Progenitor cell of endocrine pancreas (in vitro differentiated cells): ENCODE measurements at regions not wholly inside any gene's neighbourhood (a gene's known extent, or its start where the extent isn't known, plus 50 kb on each side); places are given as distances from the start of the nearest gene placed in this dataset.

Experiments
- DNase-seq: peaks from one replicate; pipeline ENCODE4 v3.0.0; 2021; ENCODE audit warnings: low spot score; ENCODE audit not compliant: unreplicated experiment
- H3K27ac Mint-ChIP-seq: 2 replicates; pipeline ENCODE4 v1.8.0; 2021; ENCODE audit warnings: mild to moderate bottlenecking, moderate library complexity, mixed read lengths
- H3K27me3 Mint-ChIP-seq: 2 replicates; pipeline ENCODE4 v1.8.0; 2021; ENCODE audit warnings: mixed read lengths
- H3K36me3 Mint-ChIP-seq: 2 replicates; pipeline ENCODE4 v1.8.0; 2022; ENCODE audit warnings: mixed read lengths; ENCODE audit not compliant: insufficient read depth
- H3K4me1 Mint-ChIP-seq: 2 replicates; pipeline ENCODE4 v1.8.0; 2021; ENCODE audit warnings: low read depth, mixed read lengths
- H3K4me3 Mint-ChIP-seq: 2 replicates; pipeline ENCODE4 v1.8.0; 2021; ENCODE audit warnings: low read depth, mild to moderate bottlenecking, moderate library complexity, mixed read lengths
- H3K9me3 Mint-ChIP-seq: 2 replicates; pipeline ENCODE4 v1.8.0; 2021; ENCODE audit warnings: low read depth, mixed read lengths
- TF ChIP-seq, protein P1 (sequence below): fragments of 200-600 bp; sonication (generic); IDR thresholded peaks from one replicate; pipeline ENCODE4 v1.5.0; 2021; ENCODE audit warnings: antibody characterized with exemption, mild to moderate bottlenecking; ENCODE audit not compliant: unreplicated experiment

DNA sequence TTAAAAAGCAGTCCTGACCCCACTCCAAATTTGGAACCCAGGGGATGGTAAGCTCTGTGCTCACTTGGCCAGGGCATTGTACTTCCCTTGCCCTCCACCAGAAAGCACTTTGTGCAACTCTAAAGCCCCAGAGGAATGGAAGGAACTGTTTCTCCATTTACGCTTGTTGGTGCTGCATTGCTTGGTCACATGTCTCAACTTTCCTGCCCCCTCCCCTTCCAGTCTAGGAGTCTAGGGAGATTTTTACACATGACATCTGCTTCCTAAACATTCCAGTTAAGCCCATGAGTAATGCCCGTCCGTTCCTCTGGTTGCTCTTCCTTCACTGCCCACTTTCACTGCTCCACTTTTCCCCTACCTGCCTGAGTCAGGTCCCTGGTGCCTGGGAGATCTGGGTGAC, 92.6 kb upstream of the MAP1LC3B2 start:
- H3K27ac Mint-ChIP-seq, result no peak overlapping the region
- H3K4me1 Mint-ChIP-seq, result no peaks in the 10 kb centered on the region
- no peak for DNase-seq
- H3K4me3 Mint-ChIP-seq, result no peak overlapping the region
- H3K27me3 Mint-ChIP-seq, result no peaks in the 10 kb centered on the region
- H3K9me3 Mint-ChIP-seq, result no peaks in the 10 kb centered on the region
- TF ChIP-seq, protein P1, sequence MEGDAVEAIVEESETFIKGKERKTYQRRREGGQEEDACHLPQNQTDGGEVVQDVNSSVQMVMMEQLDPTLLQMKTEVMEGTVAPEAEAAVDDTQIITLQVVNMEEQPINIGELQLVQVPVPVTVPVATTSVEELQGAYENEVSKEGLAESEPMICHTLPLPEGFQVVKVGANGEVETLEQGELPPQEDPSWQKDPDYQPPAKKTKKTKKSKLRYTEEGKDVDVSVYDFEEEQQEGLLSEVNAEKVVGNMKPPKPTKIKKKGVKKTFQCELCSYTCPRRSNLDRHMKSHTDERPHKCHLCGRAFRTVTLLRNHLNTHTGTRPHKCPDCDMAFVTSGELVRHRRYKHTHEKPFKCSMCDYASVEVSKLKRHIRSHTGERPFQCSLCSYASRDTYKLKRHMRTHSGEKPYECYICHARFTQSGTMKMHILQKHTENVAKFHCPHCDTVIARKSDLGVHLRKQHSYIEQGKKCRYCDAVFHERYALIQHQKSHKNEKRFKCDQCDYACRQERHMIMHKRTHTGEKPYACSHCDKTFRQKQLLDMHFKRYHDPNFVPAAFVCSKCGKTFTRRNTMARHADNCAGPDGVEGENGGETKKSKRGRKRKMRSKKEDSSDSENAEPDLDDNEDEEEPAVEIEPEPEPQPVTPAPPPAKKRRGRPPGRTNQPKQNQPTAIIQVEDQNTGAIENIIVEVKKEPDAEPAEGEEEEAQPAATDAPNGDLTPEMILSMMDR, result no peak
- H3K36me3 Mint-ChIP-seq, result no peaks in the 10 kb centered on the region

DNA sequence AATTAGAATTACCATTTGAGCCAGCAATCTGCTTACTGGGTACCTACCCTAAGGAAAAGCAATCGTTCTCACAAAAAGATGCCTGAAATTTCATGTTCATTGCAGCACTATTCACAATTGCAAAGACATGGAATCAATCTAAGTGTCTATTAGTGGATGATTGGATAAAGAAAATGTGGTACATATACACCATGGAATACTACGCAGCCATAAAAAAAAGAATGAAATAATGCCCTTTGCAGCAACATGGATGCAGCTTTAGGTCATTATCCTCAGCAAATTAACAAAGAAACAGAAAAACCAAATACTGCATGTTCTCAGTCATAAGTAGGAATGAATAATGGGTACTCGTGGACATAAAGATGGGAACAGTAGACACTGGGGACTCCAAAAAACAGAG, 89.8 kb upstream of the MAP1LC3B2 start:
- H3K27me3 Mint-ChIP-seq, result no peaks in the 10 kb centered on the region
- no peak overlapping the region for H3K4me3 Mint-ChIP-seq
- H3K27ac Mint-ChIP-seq, result no peak overlapping the region
- no peaks in the 10 kb centered on the region for H3K4me1 Mint-ChIP-seq
- DNase-seq, result no peak
- no peaks in the 10 kb centered on the region for H3K36me3 Mint-ChIP-seq
- TF ChIP-seq, protein P1, result no peak
- peaks cover 8% of the 10 kb centered on the region for H3K9me3 Mint-ChIP-seq

DNA sequence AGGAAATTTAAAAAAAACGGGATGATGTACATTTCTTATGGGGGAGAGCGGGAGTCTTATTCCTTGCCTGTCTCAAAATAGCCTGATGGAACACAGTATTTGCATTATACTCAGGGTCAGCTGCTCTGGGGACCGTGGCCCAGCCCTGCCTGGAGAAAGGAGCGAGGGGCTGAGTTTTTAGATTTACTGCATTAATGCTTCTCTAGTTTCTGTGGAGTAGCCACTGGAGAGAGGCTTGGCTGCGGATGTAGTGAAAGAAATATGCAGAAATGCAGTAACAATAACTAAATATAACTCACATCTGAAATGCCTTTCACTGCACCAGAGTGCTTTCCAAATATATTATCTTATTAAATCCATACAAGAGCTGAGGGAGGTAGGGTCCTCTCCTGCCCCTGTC, 87.6 kb upstream of the MAP1LC3B2 start:
- DNase-seq, result no peak
- Mint-ChIP-seq H3K27ac (no peak overlapping the region), H3K27me3 (no peaks in the 10 kb centered on the region), H3K9me3 (peaks cover 16% of the 10 kb centered on the region), H3K36me3 (peaks cover 2% of the 10 kb centered on the region), H3K4me1 (no peaks in the 10 kb centered on the region), H3K4me3 (no peak overlapping the region)
- TF ChIP-seq, protein P1, result no peak

- no peaks in the 10 kb centered on the region for H3K27me3 Mint-ChIP-seq
- peaks cover 4% of the 10 kb centered on the region for H3K36me3 Mint-ChIP-seq
- H3K4me1 Mint-ChIP-seq, result no peaks in the 10 kb centered on the region
- H3K4me3 Mint-ChIP-seq, result no peak overlapping the region
- peaks cover 18% of the 10 kb centered on the region for H3K9me3 Mint-ChIP-seq
- DNase-seq, result no peak
- TF ChIP-seq, protein P1, result no peak
- no peak overlapping the region for H3K27ac Mint-ChIP-seq
These were observed 87.0 kb upstream of the MAP1LC3B2 start for GRCh38 chr12:116472193-116472592.

DNA sequence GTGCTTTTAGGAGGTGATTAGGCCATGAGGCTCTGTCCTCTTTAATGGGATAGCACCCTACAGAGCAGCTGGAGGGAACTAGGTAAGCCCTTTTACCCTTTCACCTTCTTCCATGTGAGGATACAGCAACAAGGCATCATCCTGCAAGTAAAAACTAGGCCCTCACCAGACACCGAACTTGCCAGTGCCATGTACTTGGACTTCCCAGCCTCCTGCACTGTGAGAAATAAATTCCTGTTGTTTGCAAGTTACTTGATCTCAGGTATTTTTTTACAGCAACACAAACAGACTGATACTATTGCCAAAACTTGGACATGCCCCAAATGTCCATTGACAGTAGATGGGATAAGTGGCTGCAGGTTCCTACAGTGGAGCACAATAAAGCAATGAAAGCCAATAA, 85.8 kb upstream of the MAP1LC3B2 start:
- Mint-ChIP-seq H3K27ac (no peak overlapping the region), H3K4me3 (no peak overlapping the region), H3K27me3 (no peaks in the 10 kb centered on the region), H3K9me3 (peaks cover 25% of the 10 kb centered on the region), H3K36me3 (peaks cover 4% of the 10 kb centered on the region), H3K4me1 (no peaks in the 10 kb centered on the region)
- no peak for DNase-seq
- TF ChIP-seq, protein P1, result no peak

GRCh38 chr12:116474331-116474730, 84.8 kb upstream of the MAP1LC3B2 start:
- H3K4me1 Mint-ChIP-seq, result no peaks in the 10 kb centered on the region
- H3K27ac Mint-ChIP-seq, result no peak overlapping the region
- H3K4me3 Mint-ChIP-seq, result no peak overlapping the region
- H3K9me3 Mint-ChIP-seq, result peaks cover 28% of the 10 kb centered on the region
- no peak for DNase-seq
- TF ChIP-seq, protein P1, result no peak
- H3K27me3 Mint-ChIP-seq, result no peaks in the 10 kb centered on the region
- H3K36me3 Mint-ChIP-seq, result peaks cover 4% of the 10 kb centered on the region
